ENCODE measurements at regions not wholly inside any gene's neighbourhood (a gene's known extent, or its start where the extent isn't known, plus 50 kb on each side); places are given as distances from the start of the nearest gene placed in this dataset.

GRCh38 chr18:67411116-67411515 is 105.4 kb downstream of the DSEL start:
- H3K27ac Mint-ChIP-seq = no peak overlapping the region

GRCh38 chr18:67410075-67411070 is 106.1 kb downstream of the DSEL start:
- no peaks in the 10 kb centered on the region for H3K27me3 ChIP-seq (replicated peaks in 1 of 2; ENCODE audit: control insufficient read depth in 2 of 2, extremely low read depth in 1 of 2, insufficient read depth in 2 of 2, low read length in 1 of 2)
- Mint-ChIP-seq H3K4me1 (no peaks in the 10 kb centered on the region), H3K27me3 (peaks cover 0 to 1% of the 10 kb centered on the region in 2 donors), H3K4me3 (no peak overlapping the region), H3K27ac (no peak overlapping the region), H3K9me3 (no peaks in the 10 kb centered on the region), H3K36me3 (no peaks in the 10 kb centered on the region)
- ChIA-PET CTCF (no interaction called here), POLR2A (no interaction called here)
- no peaks in the 10 kb centered on the region for H3K36me3 ChIP-seq (ENCODE audit: control insufficient read depth in 2 of 2, extremely low read depth in 1 of 2, insufficient read depth in 1 of 2, low read length in 1 of 2)
- no peaks in the 10 kb centered on the region for H3K4me1 ChIP-seq (ENCODE audit: control insufficient read depth in 1 of 2, extremely low read depth in 1 of 2, insufficient read depth in 2 of 2, low read length in 2 of 2)
- H3K4me3 ChIP-seq (ENCODE audit: control insufficient read depth in 1 of 2, extremely low read depth in 1 of 2, low read length in 1 of 2) = no peak overlapping the region
- ATAC-seq (replicated peaks in 1 of 4) (no peak), DNase-seq (no peak)
- H3K27ac ChIP-seq (ENCODE audit: low read length) = no peak overlapping the region
- no CpG with 5 or more reads among the region's 4 CpGs for WGBS (ENCODE audit: insufficient coverage)
- no peaks in the 10 kb centered on the region for H3K9me3 ChIP-seq

More at GRCh38 chr18:67411116-67411515, 105.4 kb downstream of the DSEL start:
- ATAC-seq (replicated peaks in 1 of 4) (no peak), DNase-seq (no peak)
- Mint-ChIP-seq H3K36me3 (no peaks in the 10 kb centered on the region), H3K4me1 (no peaks in the 10 kb centered on the region), H3K9me3 (no peaks in the 10 kb centered on the region), H3K27me3 (peaks cover 0 to 1% of the 10 kb centered on the region in 2 donors), H3K4me3 (no peak overlapping the region)
- POLR2A ChIA-PET = no interaction called here
- H3K36me3 ChIP-seq (ENCODE audit: control insufficient read depth in 2 of 2, extremely low read depth in 1 of 2, insufficient read depth in 1 of 2, low read length in 1 of 2) = no peaks in the 10 kb centered on the region
- no peaks in the 10 kb centered on the region for H3K27me3 ChIP-seq (replicated peaks in 1 of 2; ENCODE audit: control insufficient read depth in 2 of 2, extremely low read depth in 1 of 2, insufficient read depth in 2 of 2, low read length in 1 of 2)
- no peak overlapping the region for H3K4me3 ChIP-seq (ENCODE audit: control insufficient read depth in 1 of 2, extremely low read depth in 1 of 2, low read length in 1 of 2)
- H3K9me3 ChIP-seq = no peaks in the 10 kb centered on the region
- no peaks in the 10 kb centered on the region for H3K4me1 ChIP-seq (ENCODE audit: control insufficient read depth in 1 of 2, extremely low read depth in 1 of 2, insufficient read depth in 2 of 2, low read length in 2 of 2)
- no CpG with 5 or more reads among the region's 2 CpGs for WGBS (ENCODE audit: insufficient coverage)
- CTCF ChIA-PET = no interaction called here
- no peak overlapping the region for H3K27ac ChIP-seq (ENCODE audit: low read length)

GRCh38 chr18:67408240-67408639 is 108.3 kb downstream of the DSEL start:
- CTCF ChIA-PET = no interaction called here
- Mint-ChIP-seq H3K27me3 (peaks cover 0 to 1% of the 10 kb centered on the region in 2 donors), H3K4me1 (peaks cover 4 to 7% (median 4%) of the 10 kb centered on the region in 3 donors), H3K36me3 (no peaks in the 10 kb centered on the region), H3K9me3 (no peaks in the 10 kb centered on the region), H3K4me3 (no peak overlapping the region), H3K27ac (no peak overlapping the region)
- Histone ChIP-seq H3K9me3 (no peaks in the 10 kb centered on the region), H3K27ac (ENCODE audit: low read length) (no peak overlapping the region), H3K27me3 (replicated peaks in 1 of 2; ENCODE audit: control insufficient read depth in 2 of 2, extremely low read depth in 1 of 2, insufficient read depth in 2 of 2, low read length in 1 of 2) (no peaks in the 10 kb centered on the region), H3K4me3 (ENCODE audit: control insufficient read depth in 1 of 2, extremely low read depth in 1 of 2, low read length in 1 of 2) (no peak overlapping the region), H3K4me1 (ENCODE audit: control insufficient read depth in 1 of 2, extremely low read depth in 1 of 2, insufficient read depth in 2 of 2, low read length in 2 of 2) (no peaks in the 10 kb centered on the region), H3K36me3 (ENCODE audit: control insufficient read depth in 2 of 2, extremely low read depth in 1 of 2, insufficient read depth in 1 of 2, low read length in 1 of 2) (no peaks in the 10 kb centered on the region)
- DNase-seq (no peak), ATAC-seq (replicated peaks in 1 of 4) (no peak)
- POLR2A ChIA-PET = no interaction called here
- no CpG with 5 or more reads among the region's 1 CpG for WGBS (ENCODE audit: insufficient coverage)

- no peak for ATAC-seq (replicated peaks in 1 of 4)
- ChIA-PET POLR2A (no interaction called here), CTCF (no interaction called here)
- no peaks in the 10 kb centered on the region for H3K27me3 ChIP-seq (replicated peaks in 1 of 2; ENCODE audit: control insufficient read depth in 2 of 2, extremely low read depth in 1 of 2, insufficient read depth in 2 of 2, low read length in 1 of 2)
- H3K27ac ChIP-seq (ENCODE audit: low read length) = no peak overlapping the region
- Mint-ChIP-seq H3K4me3 (no peak overlapping the region), H3K9me3 (no peaks in the 10 kb centered on the region), H3K27ac (no peak overlapping the region), H3K27me3 (peaks cover 4 to 6% of the 10 kb centered on the region in 2 donors), H3K36me3 (no peaks in the 10 kb centered on the region), H3K4me1 (peaks cover 4 to 7% (median 4%) of the 10 kb centered on the region in 3 donors)
- DNase-seq = no peak
- no CpG with 5 or more reads among the region's 2 CpGs for WGBS (ENCODE audit: insufficient coverage)
- no peak overlapping the region for H3K4me3 ChIP-seq (ENCODE audit: control insufficient read depth in 1 of 2, extremely low read depth in 1 of 2, low read length in 1 of 2)
- no peaks in the 10 kb centered on the region for H3K36me3 ChIP-seq (ENCODE audit: control insufficient read depth in 2 of 2, extremely low read depth in 1 of 2, insufficient read depth in 1 of 2, low read length in 1 of 2)
- no peaks in the 10 kb centered on the region for H3K4me1 ChIP-seq (ENCODE audit: control insufficient read depth in 1 of 2, extremely low read depth in 1 of 2, insufficient read depth in 2 of 2, low read length in 2 of 2)
- no peaks in the 10 kb centered on the region for H3K9me3 ChIP-seq
These were observed 109.8 kb downstream of the DSEL start for GRCh38 chr18:67406714-67407113.

- WGBS (ENCODE audit: insufficient coverage) = 40% methylated on average over 1 of the region's 1 CpG
These were observed 114.0 kb downstream of the DSEL start for GRCh38 chr18:67402543-67402942.

GRCh38 chr18:67400502-67401117 is 115.9 kb downstream of the DSEL start:
- H3K27ac Mint-ChIP-seq = no peak overlapping the region

More at GRCh38 chr18:67402543-67402942, 114.0 kb downstream of the DSEL start:
- Mint-ChIP-seq H3K9me3 (peaks cover 0 to 13% (median 0%) of the 10 kb centered on the region in 3 donors), H3K4me3 (no peak overlapping the region), H3K36me3 (no peaks in the 10 kb centered on the region), H3K4me1 (peaks cover 4 to 7% (median 4%) of the 10 kb centered on the region in 3 donors), H3K27me3 (peaks cover 4 to 5% of the 10 kb centered on the region in 2 donors), H3K27ac (no peak overlapping the region)
- Histone ChIP-seq H3K36me3 (ENCODE audit: control insufficient read depth in 2 of 2, extremely low read depth in 1 of 2, insufficient read depth in 1 of 2, low read length in 1 of 2) (no peaks in the 10 kb centered on the region), H3K27ac (ENCODE audit: low read length) (no peak overlapping the region), H3K9me3 (no peaks in the 10 kb centered on the region), H3K4me1 (ENCODE audit: control insufficient read depth in 1 of 2, extremely low read depth in 1 of 2, insufficient read depth in 2 of 2, low read length in 2 of 2) (no peaks in the 10 kb centered on the region), H3K27me3 (replicated peaks in 1 of 2; ENCODE audit: control insufficient read depth in 2 of 2, extremely low read depth in 1 of 2, insufficient read depth in 2 of 2, low read length in 1 of 2) (no peaks in the 10 kb centered on the region), H3K4me3 (ENCODE audit: control insufficient read depth in 1 of 2, extremely low read depth in 1 of 2, low read length in 1 of 2) (no peak overlapping the region)
- DNase-seq (no peak), ATAC-seq (replicated peaks in 1 of 4) (no peak)
- CTCF ChIA-PET = no interaction called here
- POLR2A ChIA-PET = no interaction called here

More at GRCh38 chr18:67400502-67401117, 115.9 kb downstream of the DSEL start:
- H3K27me3 Mint-ChIP-seq = peaks cover 4 to 8% of the 10 kb centered on the region in 2 donors
- WGBS (ENCODE audit: insufficient coverage) = no CpG with 5 or more reads among the region's 4 CpGs
- H3K4me1 Mint-ChIP-seq = peaks cover 4 to 7% (median 4%) of the 10 kb centered on the region in 3 donors
- DNase-seq (no peak), ATAC-seq (replicated peaks in 1 of 4) (no peak)
- H3K27me3 ChIP-seq (replicated peaks in 1 of 2; ENCODE audit: control insufficient read depth in 2 of 2, extremely low read depth in 1 of 2, insufficient read depth in 2 of 2, low read length in 1 of 2) = no peaks in the 10 kb centered on the region
- H3K36me3 ChIP-seq (ENCODE audit: control insufficient read depth in 2 of 2, extremely low read depth in 1 of 2, insufficient read depth in 1 of 2, low read length in 1 of 2) = no peaks in the 10 kb centered on the region
- peaks cover 5 to 26% (median 8%) of the 10 kb centered on the region in 3 donors for H3K9me3 Mint-ChIP-seq
- H3K4me3 Mint-ChIP-seq = no peak overlapping the region
- H3K4me1 ChIP-seq (ENCODE audit: control insufficient read depth in 1 of 2, extremely low read depth in 1 of 2, insufficient read depth in 2 of 2, low read length in 2 of 2) = no peaks in the 10 kb centered on the region
- no peak overlapping the region for H3K27ac ChIP-seq (ENCODE audit: low read length)
- no peak overlapping the region for H3K4me3 ChIP-seq (ENCODE audit: control insufficient read depth in 1 of 2, extremely low read depth in 1 of 2, low read length in 1 of 2)
- no peaks in the 10 kb centered on the region for H3K9me3 ChIP-seq
- no peaks in the 10 kb centered on the region for H3K36me3 Mint-ChIP-seq
- ChIA-PET POLR2A (no interaction called here), CTCF (no interaction called here)

All from T-cell (primary cell).